Stomach (tissue), 4 donors: ENCODE measurements at regions not wholly inside any gene's neighbourhood (a gene's known extent, or its start where the extent isn't known, plus 50 kb on each side); places are given as distances from the start of the nearest gene placed in this dataset.

Experiments
- CTCF ChIP-seq, 7 experiments: fragments of 450-650 bp in 4 of 7; fragments of 200-600 bp in 3 of 7; sonication (generic) in 3 of 7; IDR thresholded peaks; one replicate each; pipeline ENCODE4 v1.5.1; 2016 to 2019; ENCODE audit warnings: antibody characterized with exemption in 7 of 7, control low read depth in 2 of 7, mild to moderate bottlenecking in 1 of 7
- EP300 ChIP-seq: sonication (generic); formaldehyde crosslinking; IDR thresholded peaks from one replicate; pipeline ENCODE4 v1.6.1; 2017; ENCODE audit warnings: antibody characterized with exemption
- POLR2A ChIP-seq, 4 donors: fragments of 450-650 bp; IDR thresholded peaks; one replicate each; pipeline ENCODE4 v1.6.1; 2016; ENCODE audit warnings: antibody characterized with exemption in 4 of 4, control low read depth in 2 of 4, mild to moderate bottlenecking in 1 of 4, moderate library complexity in 1 of 4
- POLR2AphosphoS5 ChIP-seq, 3 donors: sonication (generic); formaldehyde crosslinking; IDR thresholded peaks; one replicate each; pipeline ENCODE4 v1.6.1; 2016; ENCODE audit warnings: antibody characterized with exemption in 3 of 3

GRCh38 chr16:72349719-72350118 is 177.8 kb upstream of the PMFBP1 start:
- TF ChIP-seq POLR2A (IDR thresholded peaks at IDR 0.05), result no peak
- no peak for TF ChIP-seq POLR2AphosphoS5 (IDR thresholded peaks at IDR 0.05)
- no peak for TF ChIP-seq CTCF (IDR thresholded peaks at IDR 0.05)
- TF ChIP-seq EP300, result no peak
